ENCODE measurements at regions not wholly inside any gene's neighbourhood (a gene's known extent, or its start where the extent isn't known, plus 50 kb on each side); places are given as distances from the start of the nearest gene placed in this dataset.

- no peak for TF ChIP-seq CTCF (IDR thresholded peaks at IDR 0.05; ENCODE audit: low read depth, low read length, missing control alignments)
- no peak for DNase-seq (ENCODE audit: extremely low read depth, low read depth)
- H3K4me3 ChIP-seq (replicated peaks; ENCODE audit: low read depth, low read length) = peak overlapping the region; percentile 28
Measured at GRCh38 chr5:174418809-174419539, 305.4 kb upstream of the MSX2 start.

GRCh38 chr5:174419540-174420132 lies 304.7 kb upstream of the MSX2 start:
- DNase-seq (ENCODE audit: extremely low read depth, low read depth) = peak; percentile 85
- H3K4me3 ChIP-seq (replicated peaks; ENCODE audit: low read depth, low read length) = peak overlapping the region; percentile 28
- peak; percentile 94 for TF ChIP-seq CTCF (IDR thresholded peaks at IDR 0.05; ENCODE audit: low read depth, low read length, missing control alignments)

GRCh38 chr5:174420651-174421407 lies 303.6 kb upstream of the MSX2 start:
- no peak for TF ChIP-seq CTCF (IDR thresholded peaks at IDR 0.05; ENCODE audit: low read depth, low read length, missing control alignments)
- H3K4me3 ChIP-seq (replicated peaks; ENCODE audit: low read depth, low read length) = no peak overlapping the region
- DNase-seq (ENCODE audit: extremely low read depth, low read depth) = no peak

- DNase-seq (ENCODE audit: extremely low read depth, low read depth) = no peak
- TF ChIP-seq CTCF (IDR thresholded peaks at IDR 0.05; ENCODE audit: low read depth, low read length, missing control alignments) = no peak
- H3K4me3 ChIP-seq (replicated peaks; ENCODE audit: low read depth, low read length) = no peak overlapping the region
Measured at GRCh38 chr5:174421408-174421805, 303.0 kb upstream of the MSX2 start.

- TF ChIP-seq CTCF (IDR thresholded peaks at IDR 0.05; ENCODE audit: low read depth, low read length, missing control alignments) = no peak
- no peak for DNase-seq (ENCODE audit: extremely low read depth, low read depth)
- H3K4me3 ChIP-seq (replicated peaks; ENCODE audit: low read depth, low read length) = no peak overlapping the region
Measured at GRCh38 chr5:174423558-174423957, 300.8 kb upstream of the MSX2 start.

- no peak for TF ChIP-seq CTCF (IDR thresholded peaks at IDR 0.05; ENCODE audit: low read depth, low read length, missing control alignments)
Measured at GRCh38 chr5:174424219-174425053, 299.9 kb upstream of the MSX2 start.

More at GRCh38 chr5:174424219-174425053, 299.9 kb upstream of the MSX2 start:
- H3K4me3 ChIP-seq (replicated peaks; ENCODE audit: low read depth, low read length) = no peak overlapping the region
- DNase-seq (ENCODE audit: extremely low read depth, low read depth) = no peak

Measured in HFF-Myc (cell line).